ENCODE measurements at regions not wholly inside any gene's neighbourhood (a gene's known extent, or its start where the extent isn't known, plus 50 kb on each side); places are given as distances from the start of the nearest gene placed in this dataset.
"Not testable (repeated sequence)": the region's sequence is repeated elsewhere in the genome, so short reads cannot be mapped to it uniquely, and the experiment has no call there.

DNA sequence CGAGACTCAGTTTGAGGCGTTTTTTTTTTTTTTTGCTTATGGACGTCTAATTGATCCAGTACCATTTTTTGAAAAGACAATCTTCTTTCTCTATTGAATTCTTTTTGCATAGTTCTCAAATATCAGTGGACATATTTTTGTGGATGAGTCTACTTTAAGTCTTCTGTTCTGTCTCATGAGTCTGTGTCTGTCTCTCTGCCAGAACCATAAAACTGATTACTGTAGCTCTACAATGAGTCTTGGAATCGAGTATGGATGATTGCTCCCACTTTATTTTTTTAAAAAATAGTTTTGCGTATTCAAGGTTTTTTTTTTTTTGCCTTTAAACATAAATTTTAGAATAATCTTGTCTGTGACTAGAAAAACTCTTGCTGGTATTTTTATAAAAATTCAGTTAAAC lies 323.5 kb downstream of the ZNF326 start:
- Histone ChIP-seq H3K9me3 (ENCODE audit: insufficient read depth, low read depth, low read length) (no peaks in the 10 kb centered on the region), H3K36me3 (ENCODE audit: insufficient read depth, low read depth, low read length) (no peaks in the 10 kb centered on the region), H3K27me3 (ENCODE audit: insufficient read depth, low read length) (no peaks in the 10 kb centered on the region), H3K9ac (ENCODE audit: low read depth, low read length) (no peak overlapping the region), H3K4me3 (ENCODE audit: low read length) (no peak overlapping the region), H3K4me1 (ENCODE audit: insufficient read depth, low read length) (no peaks in the 10 kb centered on the region), H3K27ac (ENCODE audit: low read length) (no peak overlapping the region)

DNA sequence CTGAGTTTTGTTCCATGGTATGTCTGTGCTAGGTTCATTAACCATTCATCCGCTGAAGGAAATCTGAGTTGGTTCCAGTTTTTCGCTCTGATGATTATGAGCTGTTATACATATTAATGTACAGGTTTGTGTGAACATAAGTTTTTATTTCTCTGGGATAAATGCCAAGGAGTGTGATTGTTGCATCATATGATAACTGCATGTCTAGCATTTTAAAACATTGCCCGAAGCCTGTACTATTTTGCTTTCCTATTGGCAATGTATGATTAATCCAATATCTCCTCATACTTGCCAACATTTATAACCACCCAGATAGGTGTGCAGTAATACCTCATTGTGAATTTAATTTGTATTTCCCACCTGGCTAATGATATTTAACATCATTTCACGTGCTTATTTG lies 322.7 kb downstream of the ZNF326 start:
- H3K36me3 ChIP-seq (ENCODE audit: insufficient read depth, low read depth, low read length): no peaks in the 10 kb centered on the region
- no peaks in the 10 kb centered on the region for H3K9me3 ChIP-seq (ENCODE audit: insufficient read depth, low read depth, low read length)
- H3K27ac ChIP-seq (ENCODE audit: low read length): no peak overlapping the region
- no peaks in the 10 kb centered on the region for H3K4me1 ChIP-seq (ENCODE audit: insufficient read depth, low read length)
- H3K27me3 ChIP-seq (ENCODE audit: insufficient read depth, low read length): no peaks in the 10 kb centered on the region
- H3K9ac ChIP-seq (ENCODE audit: low read depth, low read length): no peak overlapping the region
- H3K4me3 ChIP-seq (ENCODE audit: low read length): no peak overlapping the region

GRCh38 chr1:90314533-90314932 lies 319.6 kb downstream of the ZNF326 start:
- no peak overlapping the region for H3K9ac ChIP-seq (ENCODE audit: low read depth, low read length)
- no peak overlapping the region for H3K4me3 ChIP-seq (ENCODE audit: low read length)
- H3K36me3 ChIP-seq (ENCODE audit: insufficient read depth, low read depth, low read length): no peaks in the 10 kb centered on the region
- H3K27ac ChIP-seq (ENCODE audit: low read length): no peak overlapping the region
- H3K27me3 ChIP-seq (ENCODE audit: insufficient read depth, low read length): no peaks in the 10 kb centered on the region
- no peaks in the 10 kb centered on the region for H3K9me3 ChIP-seq (ENCODE audit: insufficient read depth, low read depth, low read length)
- no peaks in the 10 kb centered on the region for H3K4me1 ChIP-seq (ENCODE audit: insufficient read depth, low read length)

GRCh38 chr1:90313778-90314177 lies 318.9 kb downstream of the ZNF326 start:
- Histone ChIP-seq H3K36me3 (ENCODE audit: insufficient read depth, low read depth, low read length) (no peaks in the 10 kb centered on the region), H3K27me3 (ENCODE audit: insufficient read depth, low read length) (no peaks in the 10 kb centered on the region), H3K27ac (ENCODE audit: low read length) (no peak overlapping the region), H3K9ac (ENCODE audit: low read depth, low read length) (no peak overlapping the region), H3K4me3 (ENCODE audit: low read length) (no peak overlapping the region), H3K4me1 (ENCODE audit: insufficient read depth, low read length) (no peaks in the 10 kb centered on the region), H3K9me3 (ENCODE audit: insufficient read depth, low read depth, low read length) (no peaks in the 10 kb centered on the region)

DNA sequence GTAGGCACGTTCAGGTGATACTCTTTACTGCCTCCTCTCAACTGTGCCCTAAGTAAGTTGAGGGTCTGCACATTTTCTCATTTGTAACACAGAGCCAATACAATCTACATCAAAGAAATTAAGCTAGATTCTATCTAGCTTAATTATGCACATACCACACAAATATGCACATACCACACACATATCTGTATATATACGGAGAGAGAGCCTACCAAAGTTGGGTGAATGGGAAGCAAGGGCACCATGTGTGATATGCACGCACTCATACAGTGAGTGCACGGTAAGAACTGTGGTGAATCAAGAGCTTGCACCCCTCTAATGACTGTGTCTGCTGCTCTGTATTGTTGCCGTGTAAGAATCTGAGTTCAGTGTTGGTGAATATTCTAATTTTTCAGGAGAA lies 314.9 kb downstream of the ZNF326 start:
- H3K36me3 ChIP-seq (ENCODE audit: insufficient read depth, low read depth, low read length): no peaks in the 10 kb centered on the region
- H3K27ac ChIP-seq (ENCODE audit: low read length): no peak overlapping the region
- no peaks in the 10 kb centered on the region for H3K9me3 ChIP-seq (ENCODE audit: insufficient read depth, low read depth, low read length)
- H3K4me1 ChIP-seq (ENCODE audit: insufficient read depth, low read length): no peaks in the 10 kb centered on the region
- H3K27me3 ChIP-seq (ENCODE audit: insufficient read depth, low read length): no peaks in the 10 kb centered on the region
- H3K4me3 ChIP-seq (ENCODE audit: low read length): no peak overlapping the region
- H3K9ac ChIP-seq (ENCODE audit: low read depth, low read length): no peak overlapping the region

DNA sequence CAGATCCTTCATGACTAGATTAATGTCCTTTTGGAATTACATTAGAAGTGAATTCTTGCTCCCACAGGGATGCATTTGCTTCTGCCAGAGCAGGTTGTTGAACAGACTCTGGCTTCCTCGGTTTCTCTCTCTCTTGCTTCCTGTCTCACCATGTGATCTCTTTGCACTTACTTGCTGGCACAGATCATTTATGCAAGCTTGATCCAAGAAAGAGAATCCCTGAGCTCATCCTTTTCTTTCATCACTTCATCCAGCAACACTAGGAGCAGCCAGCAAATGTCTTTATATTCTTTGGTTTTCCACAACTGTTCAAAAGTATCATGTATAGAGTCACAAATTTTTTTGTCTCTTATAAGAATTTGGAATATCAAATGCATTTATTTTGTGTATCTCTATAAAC lies 313.5 kb downstream of the ZNF326 start:
- no peak overlapping the region for H3K9ac ChIP-seq (ENCODE audit: low read depth, low read length)
- no peak overlapping the region for H3K27ac ChIP-seq (ENCODE audit: low read length)
- no peaks in the 10 kb centered on the region for H3K27me3 ChIP-seq (ENCODE audit: insufficient read depth, low read length)
- no peaks in the 10 kb centered on the region for H3K9me3 ChIP-seq (ENCODE audit: insufficient read depth, low read depth, low read length)
- H3K36me3 ChIP-seq (ENCODE audit: insufficient read depth, low read depth, low read length): no peaks in the 10 kb centered on the region
- no peaks in the 10 kb centered on the region for H3K4me1 ChIP-seq (ENCODE audit: insufficient read depth, low read length)
- no peak overlapping the region for H3K4me3 ChIP-seq (ENCODE audit: low read length)

- Histone ChIP-seq H3K27me3 (ENCODE audit: insufficient read depth, low read length) (no peaks in the 10 kb centered on the region), H3K4me1 (ENCODE audit: insufficient read depth, low read length) (no peaks in the 10 kb centered on the region), H3K9ac (ENCODE audit: low read depth, low read length) (no peak overlapping the region), H3K9me3 (ENCODE audit: insufficient read depth, low read depth, low read length) (no peaks in the 10 kb centered on the region), H3K27ac (ENCODE audit: low read length) (no peak overlapping the region), H3K4me3 (ENCODE audit: low read length) (no peak overlapping the region), H3K36me3 (ENCODE audit: insufficient read depth, low read depth, low read length) (no peaks in the 10 kb centered on the region)
These were observed 310.7 kb downstream of the ZNF326 start for GRCh38 chr1:90305577-90305976.

DNA sequence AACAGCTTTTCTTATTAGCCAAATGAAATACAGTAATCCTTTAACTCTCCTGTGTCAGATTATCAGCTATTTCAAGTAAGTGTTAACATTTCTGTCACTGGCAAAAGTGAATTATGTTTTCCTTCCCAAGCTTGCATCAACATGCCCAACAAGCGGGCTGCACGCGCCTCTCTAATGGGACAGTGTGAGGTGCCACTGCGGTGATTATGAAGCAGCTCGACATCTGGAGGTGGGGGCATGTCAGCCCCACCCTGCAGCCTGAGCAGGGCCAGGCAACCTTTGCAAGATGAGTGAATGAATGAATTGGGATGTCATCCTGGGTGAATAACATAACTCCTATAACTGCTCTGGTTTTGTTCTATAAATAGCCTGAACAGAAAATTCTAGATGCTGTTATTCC lies 301.4 kb downstream of the ZNF326 start:
- Histone ChIP-seq H3K36me3 (ENCODE audit: insufficient read depth, low read depth, low read length) (no peaks in the 10 kb centered on the region), H3K27me3 (ENCODE audit: insufficient read depth, low read length) (no peaks in the 10 kb centered on the region), H3K27ac (ENCODE audit: low read length) (no peak overlapping the region), H3K4me3 (ENCODE audit: low read length) (no peak overlapping the region), H3K4me1 (ENCODE audit: insufficient read depth, low read length) (no peaks in the 10 kb centered on the region), H3K9ac (ENCODE audit: low read depth, low read length) (no peak overlapping the region), H3K9me3 (ENCODE audit: insufficient read depth, low read depth, low read length) (no peaks in the 10 kb centered on the region)

DNA sequence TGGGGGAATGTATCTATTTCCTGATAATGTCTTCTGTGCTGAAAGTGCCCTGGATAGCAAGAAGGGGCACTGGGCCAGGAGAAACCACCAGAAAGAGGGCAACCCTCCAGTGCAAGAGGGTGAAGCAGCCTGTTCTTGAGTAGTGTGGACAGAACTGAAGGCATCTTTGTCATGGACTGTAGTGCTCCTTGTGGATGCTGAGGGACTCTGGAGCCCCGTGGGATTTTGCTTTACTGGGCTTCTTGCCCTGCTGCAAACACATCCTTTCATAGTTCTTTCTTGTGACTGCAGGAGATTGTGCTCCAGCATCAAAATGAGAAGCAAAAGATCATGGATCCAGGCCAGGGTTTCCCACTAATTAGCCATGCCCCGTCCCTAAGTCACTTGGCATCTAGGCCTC lies 300.6 kb downstream of the ZNF326 start:
- H3K36me3 ChIP-seq (ENCODE audit: insufficient read depth, low read depth, low read length): no peaks in the 10 kb centered on the region
- no peak overlapping the region for H3K4me3 ChIP-seq (ENCODE audit: low read length)
- no peaks in the 10 kb centered on the region for H3K27me3 ChIP-seq (ENCODE audit: insufficient read depth, low read length)
- no peak overlapping the region for H3K9ac ChIP-seq (ENCODE audit: low read depth, low read length)
- H3K4me1 ChIP-seq (ENCODE audit: insufficient read depth, low read length): no peaks in the 10 kb centered on the region
- H3K9me3 ChIP-seq (ENCODE audit: insufficient read depth, low read depth, low read length): no peaks in the 10 kb centered on the region
- no peak overlapping the region for H3K27ac ChIP-seq (ENCODE audit: low read length)

- no peak overlapping the region for H3K4me3 ChIP-seq (ENCODE audit: low read length)
- H3K27me3 ChIP-seq (ENCODE audit: insufficient read depth, low read length): no peaks in the 10 kb centered on the region
- H3K9ac ChIP-seq (ENCODE audit: low read depth, low read length): no peak overlapping the region
- H3K4me1 ChIP-seq (ENCODE audit: insufficient read depth, low read length): no peaks in the 10 kb centered on the region
- H3K27ac ChIP-seq (ENCODE audit: low read length): no peak overlapping the region
- no peaks in the 10 kb centered on the region for H3K36me3 ChIP-seq (ENCODE audit: insufficient read depth, low read depth, low read length)
- H3K9me3 ChIP-seq (ENCODE audit: insufficient read depth, low read depth, low read length): no peaks in the 10 kb centered on the region
These were observed 296.7 kb downstream of the ZNF326 start for GRCh38 chr1:90291431-90292216.

GRCh38 chr1:90282811-90283210 lies 287.9 kb downstream of the ZNF326 start:
- Histone ChIP-seq H3K9ac (ENCODE audit: low read depth, low read length) (no peak overlapping the region), H3K9me3 (ENCODE audit: insufficient read depth, low read depth, low read length) (no peaks in the 10 kb centered on the region), H3K4me3 (ENCODE audit: low read length) (no peak overlapping the region), H3K4me1 (ENCODE audit: insufficient read depth, low read length) (no peaks in the 10 kb centered on the region), H3K27me3 (ENCODE audit: insufficient read depth, low read length) (no peaks in the 10 kb centered on the region), H3K36me3 (ENCODE audit: insufficient read depth, low read depth, low read length) (no peaks in the 10 kb centered on the region), H3K27ac (ENCODE audit: low read length) (no peak overlapping the region)

- H3K27ac ChIP-seq (ENCODE audit: low read length); H3K27me3 ChIP-seq (ENCODE audit: insufficient read depth, low read length); H3K9me3 ChIP-seq (ENCODE audit: insufficient read depth, low read depth, low read length); H3K4me1 ChIP-seq (ENCODE audit: insufficient read depth, low read length); H3K4me3 ChIP-seq (ENCODE audit: low read length); H3K36me3 ChIP-seq (ENCODE audit: insufficient read depth, low read depth, low read length); H3K9ac ChIP-seq (ENCODE audit: low read depth, low read length): not testable (repeated sequence)
These were observed 287.0 kb downstream of the ZNF326 start for GRCh38 chr1:90281886-90282285.
